Endothelial cell (in vitro differentiated cells): ENCODE measurements at regions not wholly inside any gene's neighbourhood (a gene's known extent, or its start where the extent isn't known, plus 50 kb on each side); places are given as distances from the start of the nearest gene placed in this dataset.
"Not testable (repeated sequence)": the region's sequence is repeated elsewhere in the genome, so short reads cannot be mapped to it uniquely, and the experiment has no call there.

Source experiments
- DNase-seq: peaks from one replicate; pipeline ENCODE4 v3.0.0; 2021; ENCODE audit warnings: low spot score
- H3K27ac Mint-ChIP-seq: one replicate; pipeline ENCODE4 v1.8.0; 2021; ENCODE audit warnings: mixed read lengths, inconsistent platforms; ENCODE audit not compliant: unreplicated experiment
- H3K27me3 Mint-ChIP-seq: one replicate; pipeline ENCODE4 v1.8.0; 2021; ENCODE audit warnings: mild to moderate bottlenecking, moderate library complexity, mixed read lengths, inconsistent platforms; ENCODE audit not compliant: unreplicated experiment
- H3K36me3 Mint-ChIP-seq: one replicate; pipeline ENCODE4 v1.8.0; 2021; ENCODE audit warnings: mild to moderate bottlenecking, low read depth, mixed read lengths, inconsistent platforms; ENCODE audit not compliant: unreplicated experiment
- H3K4me1 Mint-ChIP-seq: one replicate; pipeline ENCODE4 v1.8.0; 2021; ENCODE audit warnings: mild to moderate bottlenecking, mixed read lengths, inconsistent platforms; ENCODE audit not compliant: unreplicated experiment
- H3K4me3 Mint-ChIP-seq: one replicate; pipeline ENCODE4 v1.8.0; 2021; ENCODE audit warnings: mild to moderate bottlenecking, mixed read lengths, inconsistent platforms; ENCODE audit not compliant: unreplicated experiment
- H3K9me3 Mint-ChIP-seq: one replicate; pipeline ENCODE4 v1.8.0; 2021; ENCODE audit warnings: mixed read lengths, inconsistent platforms; ENCODE audit not compliant: unreplicated experiment
- TF ChIP-seq, protein P1 (sequence below): fragments of 200-600 bp; sonication (generic); IDR thresholded peaks from one replicate; pipeline ENCODE4 v1.5.0; 2021; ENCODE audit warnings: antibody characterized with exemption; ENCODE audit not compliant: unreplicated experiment

DNA sequence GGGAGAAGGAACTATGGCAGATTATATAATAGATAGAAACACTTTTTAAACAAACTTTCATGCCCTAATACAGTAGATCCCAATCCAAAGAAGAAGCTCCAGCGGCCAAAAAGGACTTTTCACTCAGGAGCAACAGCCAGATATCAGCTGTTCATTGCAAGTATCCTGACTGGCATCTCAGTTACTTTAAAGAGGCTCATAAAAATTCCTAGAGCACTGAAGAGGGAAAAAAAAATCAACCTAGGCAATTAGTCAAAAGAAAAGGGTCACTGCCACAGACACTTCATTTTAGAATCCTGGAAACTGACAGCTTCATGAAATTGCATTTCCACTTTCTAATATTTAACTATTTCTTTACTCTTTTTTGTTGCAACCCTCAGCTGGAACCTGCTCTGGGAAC is 170.6 kb upstream of the SOX6 start:
- peaks cover under 1% of the 10 kb centered on the region for H3K36me3 Mint-ChIP-seq
- DNase-seq, result no peak
- TF ChIP-seq, protein P1, sequence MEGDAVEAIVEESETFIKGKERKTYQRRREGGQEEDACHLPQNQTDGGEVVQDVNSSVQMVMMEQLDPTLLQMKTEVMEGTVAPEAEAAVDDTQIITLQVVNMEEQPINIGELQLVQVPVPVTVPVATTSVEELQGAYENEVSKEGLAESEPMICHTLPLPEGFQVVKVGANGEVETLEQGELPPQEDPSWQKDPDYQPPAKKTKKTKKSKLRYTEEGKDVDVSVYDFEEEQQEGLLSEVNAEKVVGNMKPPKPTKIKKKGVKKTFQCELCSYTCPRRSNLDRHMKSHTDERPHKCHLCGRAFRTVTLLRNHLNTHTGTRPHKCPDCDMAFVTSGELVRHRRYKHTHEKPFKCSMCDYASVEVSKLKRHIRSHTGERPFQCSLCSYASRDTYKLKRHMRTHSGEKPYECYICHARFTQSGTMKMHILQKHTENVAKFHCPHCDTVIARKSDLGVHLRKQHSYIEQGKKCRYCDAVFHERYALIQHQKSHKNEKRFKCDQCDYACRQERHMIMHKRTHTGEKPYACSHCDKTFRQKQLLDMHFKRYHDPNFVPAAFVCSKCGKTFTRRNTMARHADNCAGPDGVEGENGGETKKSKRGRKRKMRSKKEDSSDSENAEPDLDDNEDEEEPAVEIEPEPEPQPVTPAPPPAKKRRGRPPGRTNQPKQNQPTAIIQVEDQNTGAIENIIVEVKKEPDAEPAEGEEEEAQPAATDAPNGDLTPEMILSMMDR, result no peak
- no peaks in the 10 kb centered on the region for H3K9me3 Mint-ChIP-seq
- no peak overlapping the region for H3K27ac Mint-ChIP-seq
- H3K4me3 Mint-ChIP-seq, result no peak overlapping the region
- no peaks in the 10 kb centered on the region for H3K4me1 Mint-ChIP-seq
- H3K27me3 Mint-ChIP-seq, result no peaks in the 10 kb centered on the region

DNA sequence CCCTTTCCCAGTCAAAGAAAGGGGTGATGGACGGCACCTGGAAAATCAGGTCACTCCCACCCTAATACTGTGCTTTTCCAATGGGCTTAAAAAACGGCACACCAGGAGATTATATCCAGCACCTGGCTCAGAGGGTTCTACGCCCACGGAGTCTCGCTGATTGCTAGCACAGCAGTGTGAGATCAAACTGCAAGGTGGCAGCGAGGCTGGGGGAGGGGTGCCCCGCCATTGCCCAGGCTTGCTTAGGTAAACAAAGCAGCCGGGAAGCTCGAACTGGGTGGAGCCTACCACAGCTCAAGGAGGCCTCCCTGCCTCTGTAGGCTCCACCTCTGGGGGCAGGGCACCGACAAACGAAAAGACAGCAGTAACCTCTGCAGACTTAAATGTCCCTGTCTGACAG is 164.4 kb upstream of the SOX6 start:
- not testable (repeated sequence) for H3K4me3 Mint-ChIP-seq, H3K27ac Mint-ChIP-seq, H3K27me3 Mint-ChIP-seq, H3K4me1 Mint-ChIP-seq, H3K9me3 Mint-ChIP-seq, DNase-seq
- H3K36me3 Mint-ChIP-seq, result peaks cover 13% of the 10 kb centered on the region

DNA sequence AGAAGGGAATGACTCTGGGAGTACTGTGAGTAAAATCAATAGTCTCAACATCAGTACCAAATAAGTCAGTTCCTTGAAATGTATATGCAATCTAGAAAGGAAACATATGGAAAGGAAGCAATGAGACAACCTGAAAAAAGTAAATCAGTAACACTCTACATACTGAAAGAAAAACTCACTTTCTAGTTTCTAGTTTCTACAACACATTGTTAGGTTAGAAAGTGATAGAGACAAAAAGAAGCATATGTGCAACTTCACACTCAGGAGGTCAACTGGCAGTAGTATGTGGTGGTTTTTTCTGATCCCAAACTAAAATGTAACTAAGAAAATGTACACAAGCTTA is 156.5 kb upstream of the SOX6 start:
- Mint-ChIP-seq H3K9me3 (no peaks in the 10 kb centered on the region), H3K4me3 (no peak overlapping the region), H3K27me3 (no peaks in the 10 kb centered on the region), H3K4me1 (peaks cover 5% of the 10 kb centered on the region), H3K36me3 (no peaks in the 10 kb centered on the region), H3K27ac (no peak overlapping the region)
- no peak for DNase-seq
- TF ChIP-seq, protein P1, result no peak

DNA sequence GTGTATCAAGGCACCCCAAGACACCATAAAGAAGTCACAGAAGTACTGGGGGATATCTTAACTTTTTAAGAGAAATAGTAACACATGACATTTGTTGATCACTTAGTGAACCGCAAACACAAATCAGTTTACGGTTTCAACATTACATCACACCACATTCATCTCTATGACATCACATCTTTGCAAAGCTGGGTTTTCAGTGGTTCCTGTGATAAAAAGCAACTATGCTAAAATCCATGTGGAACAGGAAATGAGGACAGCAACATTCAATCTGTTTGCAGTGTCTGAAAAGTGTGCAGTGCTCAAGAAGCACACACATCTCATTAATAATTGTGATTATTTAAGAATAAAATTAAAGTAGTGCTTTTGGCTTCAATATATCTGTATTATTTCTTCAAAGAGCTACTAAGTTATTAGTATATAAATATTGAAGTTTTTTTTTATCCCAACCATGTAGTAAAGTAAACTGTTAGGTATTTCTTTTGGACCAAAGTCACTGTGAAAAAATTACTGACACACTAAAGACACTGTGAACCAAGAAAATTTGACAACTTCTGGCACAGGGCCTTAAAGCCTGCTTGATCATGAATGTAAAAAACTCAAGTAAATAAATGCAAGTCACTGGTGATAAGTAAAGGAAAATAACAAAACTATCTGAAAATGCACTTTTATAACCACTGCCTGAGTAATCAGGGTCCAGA is 156.0 kb upstream of the SOX6 start:
- TF ChIP-seq, protein P1, result no peak
- no peak for DNase-seq
- Mint-ChIP-seq H3K4me3 (no peak overlapping the region), H3K4me1 (peaks cover 5% of the 10 kb centered on the region), H3K27me3 (no peaks in the 10 kb centered on the region), H3K27ac (no peak overlapping the region), H3K9me3 (no peaks in the 10 kb centered on the region), H3K36me3 (no peaks in the 10 kb centered on the region)

DNA sequence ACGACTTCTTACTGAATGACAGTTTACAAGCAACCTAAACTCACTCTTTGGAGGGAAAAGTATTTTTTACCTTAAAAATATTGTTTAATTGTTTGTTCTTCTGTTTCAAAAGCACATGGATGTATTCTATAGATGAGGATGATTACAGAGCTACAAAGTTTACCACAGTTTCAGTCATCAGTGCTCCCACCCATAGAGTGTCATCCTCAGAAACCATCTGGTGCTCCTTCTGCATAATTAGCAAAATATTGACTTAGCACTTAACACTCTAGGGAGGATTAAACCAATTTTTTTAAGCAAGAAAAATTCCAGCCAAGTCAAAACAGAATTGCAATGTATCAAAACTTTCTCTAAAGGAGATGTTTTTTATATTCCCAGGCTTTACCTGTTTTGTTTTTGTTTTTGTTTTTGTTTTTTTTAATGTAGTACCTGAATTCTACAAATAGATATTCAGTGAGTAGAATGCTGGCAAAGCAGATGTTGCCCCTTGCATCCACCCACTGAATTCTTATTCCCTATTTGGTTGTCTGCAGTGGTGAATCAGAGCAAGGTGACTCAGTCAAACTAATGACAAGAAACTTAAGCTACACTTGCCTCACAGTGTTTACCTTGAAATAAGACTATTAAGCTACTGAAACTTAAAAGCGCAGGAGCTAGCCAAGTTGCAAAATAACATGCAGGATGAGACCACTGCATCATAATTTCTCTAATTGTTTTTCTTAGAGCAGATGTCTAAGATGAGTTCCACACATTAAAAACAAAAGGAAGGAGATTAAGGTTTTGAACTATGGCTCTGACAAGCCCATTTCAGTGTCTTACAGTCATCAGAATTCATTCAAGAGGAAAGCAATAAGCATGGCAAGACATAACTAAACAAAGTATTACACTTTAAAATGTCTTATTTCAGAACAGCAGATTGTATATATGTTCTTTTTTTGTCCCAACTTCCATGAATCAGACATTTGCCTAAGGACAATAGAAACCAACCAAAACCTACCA is 155.1 kb upstream of the SOX6 start:
- Mint-ChIP-seq H3K27ac (no peak overlapping the region), H3K9me3 (peaks cover 3% of the 10 kb centered on the region), H3K4me1 (peaks cover 5% of the 10 kb centered on the region), H3K27me3 (no peaks in the 10 kb centered on the region), H3K36me3 (peaks cover 3% of the 10 kb centered on the region), H3K4me3 (no peak overlapping the region)
- TF ChIP-seq, protein P1, result no peak
- DNase-seq, result no peak
